NCI-H748 (cell line): ENCODE measurements at regions not wholly inside any gene's neighbourhood (a gene's known extent, or its start where the extent isn't known, plus 50 kb on each side); places are given as distances from the start of the nearest gene placed in this dataset.
A peak's percentile ranks its signal among the peaks of the same experiment; 100 is the strongest.
"Not testable (repeated sequence)": the region's sequence is repeated elsewhere in the genome, so short reads cannot be mapped to it uniquely, and the experiment has no call there.

Source experiments
- DNase-seq: peaks from one replicate; lab custom pipeline; 2025; ENCODE audit not compliant: unreplicated experiment; lab: John Stamatoyannopoulos, UW

GRCh38 chr17:68135141-68135887 is 99.8 kb downstream of the KPNA2 start:
- DNase-seq: no peak

- no peak for DNase-seq
Observed at GRCh38 chr17:68141050-68141449, 105.5 kb downstream of the KPNA2 start.

GRCh38 chr17:68142595-68142994 is 105.2 kb upstream of the AMZ2 start:
- DNase-seq: no peak

GRCh38 chr17:68143425-68143824 is 104.4 kb upstream of the AMZ2 start:
- DNase-seq: no peak

GRCh38 chr17:68145088-68145487 is 102.8 kb upstream of the AMZ2 start:
- no peak for DNase-seq

- no peak for DNase-seq
Observed at GRCh38 chr17:68148936-68149335, 98.9 kb upstream of the AMZ2 start.

- DNase-seq: peak; percentile 11
Observed at GRCh38 chr17:68152161-68152571, 95.7 kb upstream of the AMZ2 start.

- no peak for DNase-seq
Observed at GRCh38 chr17:68155692-68156091, 92.2 kb upstream of the AMZ2 start.

- DNase-seq: no peak
Observed at GRCh38 chr17:68161644-68162428, 86.0 kb upstream of the AMZ2 start.

GRCh38 chr17:68168273-68169164 is 79.3 kb upstream of the AMZ2 start:
- DNase-seq: not testable (repeated sequence)

GRCh38 chr17:68169165-68169821 is 78.5 kb upstream of the AMZ2 start:
- DNase-seq: not testable (repeated sequence)

GRCh38 chr17:68169840-68170239 is 78.0 kb upstream of the AMZ2 start:
- no peak for DNase-seq

- DNase-seq: no peak
Observed at GRCh38 chr17:68170246-68170645, 77.6 kb upstream of the AMZ2 start.

- peak; percentile 73 for DNase-seq
Observed at GRCh38 chr17:68172461-68172954, 75.3 kb upstream of the AMZ2 start.

- DNase-seq: no peak
Observed at GRCh38 chr17:68175416-68175815, 72.4 kb upstream of the AMZ2 start.

- no peak for DNase-seq
Observed at GRCh38 chr17:68175905-68176304, 71.9 kb upstream of the AMZ2 start.

GRCh38 chr17:68176718-68177117 is 71.1 kb upstream of the AMZ2 start:
- no peak for DNase-seq

- DNase-seq: no peak
Observed at GRCh38 chr17:68178831-68179230, 69.0 kb upstream of the AMZ2 start.

GRCh38 chr17:68179236-68179925 is 68.5 kb upstream of the AMZ2 start:
- no peak for DNase-seq

- DNase-seq: no peak
Observed at GRCh38 chr17:68179926-68180285, 67.9 kb upstream of the AMZ2 start.
